ENCODE measurements at regions not wholly inside any gene's neighbourhood (a gene's known extent, or its start where the extent isn't known, plus 50 kb on each side); places are given as distances from the start of the nearest gene placed in this dataset.

GRCh38 chr7:32347244-32347828 is 142.8 kb downstream of the LSM5 start:
- DNase-seq (ENCODE audit: low read depth), result peak; percentile 4

GRCh38 chr7:32346253-32346652 is 143.9 kb downstream of the LSM5 start:
- DNase-seq (ENCODE audit: low read depth), result no peak

GRCh38 chr7:32336726-32337125 is 153.5 kb downstream of the LSM5 start:
- DNase-seq (ENCODE audit: low read depth), result no peak

DNA sequence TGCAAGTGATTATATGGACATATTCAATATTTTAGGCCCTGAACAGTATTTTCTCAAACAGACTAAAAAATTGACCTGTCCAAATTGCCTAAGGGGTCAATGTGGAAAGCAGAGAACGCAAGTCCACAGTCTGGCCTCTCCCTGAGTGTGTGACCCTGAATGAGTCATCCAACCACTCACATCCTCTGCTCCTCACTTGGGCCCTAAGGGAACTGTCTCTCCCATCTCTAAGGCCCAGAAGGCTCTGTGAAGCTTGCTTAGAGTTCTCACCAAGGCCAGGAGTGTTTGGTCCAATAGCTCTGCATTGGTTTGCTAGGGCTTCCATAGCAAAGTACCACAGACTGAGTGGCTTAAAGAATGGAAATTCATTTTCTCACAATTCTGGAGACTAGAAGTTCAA is 155.1 kb downstream of the LSM5 start:
- DNase-seq (ENCODE audit: low read depth), result peak; percentile 18

DNA sequence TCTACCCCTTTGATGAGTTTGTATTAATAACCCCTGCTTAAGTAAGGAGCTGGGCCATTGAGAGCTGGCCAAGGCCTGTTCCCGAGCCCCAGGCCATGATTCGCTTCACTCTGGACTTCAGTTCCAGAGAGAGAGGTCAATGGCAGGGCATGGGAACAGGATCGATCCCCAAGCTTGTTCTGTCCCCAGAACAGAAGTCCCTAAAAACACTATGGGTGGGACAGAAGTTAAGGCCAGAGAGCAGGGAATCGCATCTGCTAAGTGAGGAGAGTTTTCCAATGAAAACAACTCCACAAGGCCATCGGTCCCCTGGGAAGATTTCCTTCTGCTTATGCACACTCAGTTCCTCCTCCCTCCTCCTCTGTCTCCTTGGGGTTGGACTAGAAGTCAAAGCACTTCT is 159.6 kb downstream of the LSM5 start:
- no peak for DNase-seq (ENCODE audit: low read depth)

- no peak for DNase-seq (ENCODE audit: low read depth)
These were observed 164.1 kb downstream of the LSM5 start for GRCh38 chr7:32326078-32326477.

DNA sequence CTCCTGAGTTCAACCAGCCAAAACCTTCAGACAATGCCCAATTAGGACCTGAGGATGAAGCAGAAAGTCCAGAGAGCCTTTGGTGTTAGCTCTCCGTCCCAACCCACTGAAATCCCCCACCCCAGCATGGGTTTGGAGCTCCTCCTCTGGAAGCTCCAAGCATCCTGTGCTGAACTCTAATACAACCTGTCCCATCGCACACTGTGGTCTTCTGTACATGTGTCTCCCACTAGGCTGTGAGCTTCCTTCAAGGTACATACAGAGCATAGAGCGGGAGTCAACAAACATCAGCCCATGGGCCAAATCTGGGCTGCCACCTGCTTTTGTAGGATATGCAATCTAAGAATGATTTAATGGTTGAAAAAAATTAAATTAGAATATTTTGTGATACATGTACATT is 166.5 kb downstream of the LSM5 start:
- no peak for DNase-seq (ENCODE audit: low read depth)

DNA sequence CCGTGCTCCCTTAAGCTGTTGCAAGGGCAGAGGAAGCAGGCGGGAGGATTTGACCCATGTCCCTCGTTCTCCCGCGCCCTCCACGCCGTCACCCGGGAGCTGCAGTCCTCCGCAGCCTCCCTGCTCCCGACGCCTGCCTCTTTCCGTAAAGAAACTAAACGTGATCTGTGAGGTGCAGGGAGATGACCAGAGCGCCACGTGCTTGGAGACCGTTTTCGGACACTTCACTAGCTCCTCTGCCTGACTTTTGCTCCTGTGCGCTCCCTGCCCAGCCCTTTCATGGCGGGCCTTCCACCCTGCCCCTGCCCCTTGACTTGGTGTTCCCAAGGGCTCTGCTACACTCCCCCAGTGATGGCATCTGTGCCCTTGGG is 171.2 kb downstream of the LSM5 start:
- DNase-seq (ENCODE audit: low read depth), result no peak

- no peak for DNase-seq (ENCODE audit: low read depth)
These were observed 171.7 kb downstream of the LSM5 start for GRCh38 chr7:32318300-32319011.

GRCh38 chr7:32316839-32317238 is 173.3 kb downstream of the LSM5 start:
- no peak for DNase-seq (ENCODE audit: low read depth)

GRCh38 chr7:32314761-32315160 is 175.4 kb downstream of the LSM5 start:
- DNase-seq (ENCODE audit: low read depth), result no peak

GRCh38 chr7:32301427-32301826 is 188.8 kb downstream of the LSM5 start:
- no peak for DNase-seq (ENCODE audit: low read depth)

- DNase-seq (ENCODE audit: low read depth), result no peak
These were observed 191.0 kb downstream of the LSM5 start for GRCh38 chr7:32299133-32299702.

GRCh38 chr7:32298408-32299132 is 191.6 kb downstream of the LSM5 start:
- no peak for DNase-seq (ENCODE audit: low read depth)

- no peak for DNase-seq (ENCODE audit: low read depth)
These were observed 196.3 kb downstream of the LSM5 start for GRCh38 chr7:32293833-32294232.

DNA sequence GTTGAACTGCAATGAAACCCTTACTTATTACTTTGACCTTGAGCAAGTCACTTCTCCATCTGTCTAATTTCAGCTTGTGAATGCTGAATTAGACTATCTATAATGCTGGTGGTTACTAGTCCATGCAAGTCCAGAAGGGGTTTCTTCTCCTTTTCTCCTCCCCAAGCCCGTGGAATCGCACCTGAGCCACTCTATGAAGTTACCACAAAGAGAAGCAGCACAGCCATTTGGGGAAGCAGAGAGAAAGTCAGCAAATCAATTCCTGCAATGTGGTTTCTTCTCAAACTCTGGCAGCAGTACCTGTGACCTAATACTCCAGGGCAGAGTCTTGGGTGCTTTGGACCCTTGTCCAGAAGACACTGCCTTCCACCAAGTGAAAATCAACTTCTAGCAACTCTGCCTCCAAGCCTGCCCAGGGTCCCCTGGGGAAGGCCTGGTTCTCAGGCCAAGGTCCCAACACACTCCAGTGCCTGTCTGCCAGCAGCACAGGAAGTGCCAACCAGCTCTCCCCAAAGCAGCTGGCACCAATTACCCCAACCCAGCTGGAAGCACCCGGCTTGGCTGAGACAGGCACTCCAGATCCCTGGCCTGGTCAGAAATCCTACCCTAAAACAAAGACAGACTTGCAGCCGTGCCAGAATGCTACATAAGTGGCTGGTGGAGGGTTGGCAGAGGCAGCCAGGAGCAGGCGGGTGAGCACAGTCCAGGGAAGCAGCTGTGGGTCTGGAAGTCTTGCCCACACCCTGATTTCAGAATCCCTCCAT is 200.3 kb downstream of the LSM5 start:
- no peak for DNase-seq (ENCODE audit: low read depth)

DNA sequence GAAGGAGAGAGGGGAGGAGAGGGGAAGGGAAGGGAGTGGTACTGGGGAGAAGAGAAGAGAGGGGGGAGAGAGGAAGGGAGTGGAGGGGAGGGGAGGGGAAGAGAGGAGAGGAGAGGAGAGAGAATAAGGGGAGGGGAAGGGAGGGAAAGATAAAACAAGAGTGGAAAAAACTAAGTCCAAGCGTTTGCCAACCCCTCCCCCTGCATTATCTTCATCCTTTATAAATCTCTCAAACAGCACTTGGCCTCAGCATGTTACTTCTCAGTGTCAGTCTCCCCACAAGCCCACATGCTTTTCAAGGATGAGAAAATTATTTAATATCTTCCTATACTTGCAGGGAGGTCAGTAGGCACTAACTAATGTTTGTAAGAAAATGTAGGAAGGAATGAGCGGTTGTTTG is 204.5 kb downstream of the LSM5 start:
- DNase-seq (ENCODE audit: low read depth), result no peak

DNA sequence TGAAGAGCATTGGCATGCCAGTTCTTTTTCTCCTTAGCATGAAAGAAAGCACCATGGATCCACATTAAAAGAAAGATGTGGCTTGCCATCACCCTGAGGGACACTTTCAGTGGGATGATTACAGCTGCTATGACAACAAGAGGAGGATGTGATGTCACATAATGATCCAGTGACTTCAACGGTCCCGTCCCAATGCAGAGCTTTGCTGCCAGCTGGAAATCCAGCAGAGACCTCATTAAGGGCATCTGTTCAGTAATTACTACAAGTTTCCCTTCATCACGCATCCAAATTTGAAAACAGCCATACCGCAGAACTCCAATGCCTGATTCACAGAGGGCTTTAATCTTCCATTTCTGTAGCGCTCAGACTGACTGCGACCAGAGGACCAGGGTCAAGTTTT is 206.6 kb downstream of the LSM5 start:
- no peak for DNase-seq (ENCODE audit: low read depth)

GRCh38 chr7:32279500-32279899 is 209.3 kb upstream of the PDE1C start:
- DNase-seq (ENCODE audit: low read depth), result no peak

DNA sequence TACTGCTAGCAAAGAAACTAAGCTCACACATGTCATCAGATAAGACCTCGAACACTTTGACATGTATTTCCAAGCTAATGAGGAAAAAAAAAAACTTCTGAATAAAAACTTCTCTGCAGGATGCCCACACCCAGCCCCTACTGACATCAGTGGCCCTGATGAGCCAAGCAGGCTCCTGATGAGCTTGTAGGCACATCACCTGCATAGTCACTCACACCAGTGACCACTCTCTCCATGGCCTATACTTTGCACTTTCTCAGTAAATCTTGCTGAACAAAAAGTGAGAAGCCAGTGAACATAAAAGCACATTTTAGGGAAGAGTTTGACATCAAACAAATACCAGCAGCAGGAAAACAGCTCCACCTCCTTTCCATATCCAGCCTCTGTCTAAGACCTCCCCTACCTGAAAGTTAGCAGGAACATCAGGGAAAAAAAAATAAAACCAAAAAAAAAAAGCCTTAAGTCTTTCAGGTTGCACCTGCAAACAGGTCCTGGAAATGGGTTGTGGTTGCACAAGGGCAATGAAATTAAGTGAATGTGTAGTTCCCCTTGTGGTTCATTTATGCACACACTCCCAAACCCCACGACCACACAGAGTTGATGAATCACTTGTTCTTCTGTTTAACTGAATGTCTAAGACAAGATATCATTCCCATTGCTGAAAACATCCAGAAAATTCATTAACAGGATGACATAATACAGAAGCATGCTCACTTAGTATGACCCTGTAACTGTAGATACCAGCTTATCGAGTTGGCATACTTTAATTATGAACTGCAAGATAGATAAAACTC is 205.2 kb upstream of the PDE1C start:
- no peak for DNase-seq (ENCODE audit: low read depth)

DNA sequence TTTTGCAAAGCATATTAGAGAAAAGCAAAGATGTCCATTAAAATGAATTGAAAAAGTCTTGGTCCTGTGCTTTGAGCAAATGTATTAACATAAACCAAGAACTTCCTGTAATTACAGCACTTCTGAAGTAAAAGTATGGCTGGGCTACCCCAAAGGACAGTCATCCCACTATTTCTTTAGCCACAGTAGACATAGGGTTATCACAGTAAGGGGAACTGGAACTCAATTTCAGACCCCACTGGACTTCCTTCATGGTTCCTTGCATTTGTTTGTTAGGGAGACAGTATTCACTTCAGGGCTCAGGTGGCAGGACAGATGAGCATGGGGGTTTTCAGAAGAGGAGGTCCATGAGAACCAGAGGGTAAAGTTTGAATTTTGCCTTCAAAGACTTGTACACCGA is 203.1 kb upstream of the PDE1C start:
- DNase-seq (ENCODE audit: low read depth), result no peak

All from renal cortical epithelial cell (primary cell).